ENCODE measurements at regions not wholly inside any gene's neighbourhood (a gene's known extent, or its start where the extent isn't known, plus 50 kb on each side); places are given as distances from the start of the nearest gene placed in this dataset.

GRCh38 chr14:106513302-106513701 is 986.9 kb downstream of the TMEM121 start (continued):
- TF ChIP-seq ZNF318 (CRISPR knock-in tag; IDR thresholded peaks at IDR 0.05), result no peak
- no peak for TF ChIP-seq RELA (CRISPR knock-in tag; IDR thresholded peaks at IDR 0.05)
- no peak for TF ChIP-seq ZNF274 (CRISPR knock-in tag; IDR thresholded peaks at IDR 0.05)
- TF ChIP-seq TRIM22 (IDR thresholded peaks at IDR 0.05), result no peak
- no peak for TF ChIP-seq XRCC5 (optimal IDR thresholded peaks at IDR 0.05; ENCODE audit: low read length)

Measured in HepG2 (cell line).